K562 (cell line): ENCODE measurements at regions not wholly inside any gene's neighbourhood (a gene's known extent, or its start where the extent isn't known, plus 50 kb on each side); places are given as distances from the start of the nearest gene placed in this dataset.

ENCODE experiments used
- ADNP ChIP-seq: fragments of 200-800 bp; sonication (Bioruptor generic); IDR thresholded peaks from 2 replicates; pipeline ENCODE4 v1.6.1; 2016; ENCODE audit warnings: missing genetic modification characterization, missing compliant biosample characterization
- C11orf30 ChIP-seq: fragments of 450-650 bp; IDR thresholded peaks from 2 replicates; pipeline ENCODE4 v1.6.1; 2016; ENCODE audit warnings: low read depth, mild to moderate bottlenecking
- ELF1 ChIP-seq: fragments of 200-800 bp; sonication (Bioruptor generic); IDR thresholded peaks from 2 replicates; pipeline ENCODE4 v1.6.1; 2016; ENCODE audit warnings: missing genetic modification characterization, missing compliant biosample characterization
- ERF ChIP-seq: fragments of 450-650 bp; formaldehyde crosslinking; IDR thresholded peaks from 2 replicates; pipeline ENCODE4 v1.4.0; 2020; ENCODE audit warnings: mild to moderate bottlenecking, mixed read lengths
- MCM3 ChIP-seq: fragments of 450-650 bp; IDR thresholded peaks from 2 replicates; pipeline ENCODE4 v1.6.1; 2016
- MEIS2 ChIP-seq: fragments of 450-650 bp; IDR thresholded peaks from 2 replicates; pipeline ENCODE4 v1.6.1; 2014; ENCODE audit warnings: mild to moderate bottlenecking; ENCODE audit not compliant: partially characterized antibody
- MGA ChIP-seq: fragments of 450-650 bp; IDR thresholded peaks from 2 replicates; pipeline ENCODE4 v1.6.1; 2016; ENCODE audit warnings: mild to moderate bottlenecking, moderate library complexity
- NR1H2 ChIP-seq: sonication (generic); formaldehyde crosslinking; IDR thresholded peaks from 2 replicates; pipeline ENCODE4 v1.4.0; 2020; ENCODE audit warnings: mild to moderate bottlenecking, missing genetic modification reagents
- SMARCA5 ChIP-seq: fragments of 450-650 bp; IDR thresholded peaks from 2 replicates; pipeline ENCODE4 v1.6.1; 2016
- SPI1 ChIP-seq: IDR thresholded peaks from 2 replicates; pipeline ENCODE4 v1.6.1; 2011; ENCODE audit warnings: low read depth, low read length, control low read depth, borderline replicate concordance
- ZNF140 ChIP-seq: fragments of 250-450 bp; sonication (Bioruptor Pico); IDR thresholded peaks from 2 replicates; pipeline ENCODE4 v1.8.0; 2021; ENCODE audit warnings: moderate library complexity, mild to moderate bottlenecking, inconsistent platforms
- ZNF23 ChIP-seq: fragments of 250-450 bp; sonication (Bioruptor Pico); IDR thresholded peaks from 2 replicates; pipeline ENCODE4 v1.4.0; 2020; ENCODE audit warnings: mild to moderate bottlenecking
- ZNF584 ChIP-seq: fragments of 200-800 bp; sonication (Bioruptor generic); IDR thresholded peaks from 2 replicates; pipeline ENCODE4 v1.6.1; 2016; ENCODE audit warnings: low read depth, mild to moderate bottlenecking, missing genetic modification characterization, missing compliant biosample characterization
- TF ChIP-seq, protein P1 (sequence below): sonication (generic); formaldehyde crosslinking; IDR thresholded peaks from 2 replicates; pipeline ENCODE4 v1.8.0; 2022; ENCODE audit warnings: mild to moderate bottlenecking, missing genetic modification reagents
- TF ChIP-seq, protein P2 (sequence below): sonication (generic); formaldehyde crosslinking; IDR thresholded peaks from 2 replicates; pipeline ENCODE4 v1.8.0; 2022; ENCODE audit warnings: missing genetic modification reagents, mild to moderate bottlenecking, borderline replicate concordance

DNA sequence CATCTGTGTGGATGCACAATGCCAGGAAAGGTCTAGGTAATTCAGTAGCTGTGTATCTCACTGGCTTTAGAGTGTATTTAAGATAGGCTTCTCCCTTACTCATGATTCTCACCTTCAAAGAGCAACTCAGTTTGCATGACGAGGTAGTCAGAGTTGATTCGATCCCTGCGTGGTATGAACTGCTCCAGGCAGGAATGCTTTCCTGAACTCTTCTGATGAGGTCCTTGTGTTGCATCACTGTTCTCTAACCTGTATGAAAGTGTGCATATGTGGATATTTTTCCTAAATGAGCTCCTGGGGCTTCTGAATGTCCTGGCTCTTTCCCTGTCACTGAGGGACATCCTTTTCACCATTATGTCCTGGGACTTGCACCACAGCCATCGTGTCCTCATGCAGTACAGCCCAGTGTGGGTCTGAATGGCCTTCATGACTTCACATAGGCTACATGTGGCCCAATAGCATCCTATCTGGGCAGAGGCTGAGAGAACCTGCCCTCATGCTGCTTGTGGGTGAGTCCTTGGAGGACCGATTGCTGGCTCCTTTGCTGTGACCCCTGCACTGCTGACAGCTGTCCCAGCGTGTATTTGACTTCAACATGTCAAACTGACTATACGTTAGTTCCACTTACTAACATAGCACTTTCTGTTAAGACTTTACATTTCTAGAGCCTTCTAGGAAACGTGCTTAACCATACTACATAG is 65.3 kb upstream of the WDR1 start (continued):
- TF ChIP-seq ERF (CRISPR knock-in tag) (peak; percentile 5; the same call in 1 of the 2 replicates), SMARCA5 (no peak; the same call in 1 of the 2 replicates), ELF1 (no peak), MCM3 (no peak), ADNP (tag) (no peak), SPI1 (no peak), MGA (peak; percentile 44), ZNF23 (no peak), ZNF584 (CRISPR knock-in tag) (no peak), NR1H2 (CRISPR knock-in tag) (no peak), C11orf30 (no peak), MEIS2 (no peak), ZNF140 (CRISPR knock-in tag) (no peak)
- TF ChIP-seq, protein P1, sequence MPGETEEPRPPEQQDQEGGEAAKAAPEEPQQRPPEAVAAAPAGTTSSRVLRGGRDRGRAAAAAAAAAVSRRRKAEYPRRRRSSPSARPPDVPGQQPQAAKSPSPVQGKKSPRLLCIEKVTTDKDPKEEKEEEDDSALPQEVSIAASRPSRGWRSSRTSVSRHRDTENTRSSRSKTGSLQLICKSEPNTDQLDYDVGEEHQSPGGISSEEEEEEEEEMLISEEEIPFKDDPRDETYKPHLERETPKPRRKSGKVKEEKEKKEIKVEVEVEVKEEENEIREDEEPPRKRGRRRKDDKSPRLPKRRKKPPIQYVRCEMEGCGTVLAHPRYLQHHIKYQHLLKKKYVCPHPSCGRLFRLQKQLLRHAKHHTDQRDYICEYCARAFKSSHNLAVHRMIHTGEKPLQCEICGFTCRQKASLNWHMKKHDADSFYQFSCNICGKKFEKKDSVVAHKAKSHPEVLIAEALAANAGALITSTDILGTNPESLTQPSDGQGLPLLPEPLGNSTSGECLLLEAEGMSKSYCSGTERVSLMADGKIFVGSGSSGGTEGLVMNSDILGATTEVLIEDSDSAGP, result no peak
- TF ChIP-seq, protein P2, sequence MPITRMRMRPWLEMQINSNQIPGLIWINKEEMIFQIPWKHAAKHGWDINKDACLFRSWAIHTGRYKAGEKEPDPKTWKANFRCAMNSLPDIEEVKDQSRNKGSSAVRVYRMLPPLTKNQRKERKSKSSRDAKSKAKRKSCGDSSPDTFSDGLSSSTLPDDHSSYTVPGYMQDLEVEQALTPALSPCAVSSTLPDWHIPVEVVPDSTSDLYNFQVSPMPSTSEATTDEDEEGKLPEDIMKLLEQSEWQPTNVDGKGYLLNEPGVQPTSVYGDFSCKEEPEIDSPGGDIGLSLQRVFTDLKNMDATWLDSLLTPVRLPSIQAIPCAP (CRISPR knock-in tag), result no peak
